ENCODE measurements at regions not wholly inside any gene's neighbourhood (a gene's known extent, or its start where the extent isn't known, plus 50 kb on each side); places are given as distances from the start of the nearest gene placed in this dataset.
"Not testable (repeated sequence)": the region's sequence is repeated elsewhere in the genome, so short reads cannot be mapped to it uniquely, and the experiment has no call there.

- no peaks in the 10 kb centered on the region for H3K9me3 ChIP-seq (ENCODE audit: low read length)
- H3K36me3 ChIP-seq (ENCODE audit: insufficient read depth, low read length) = no peaks in the 10 kb centered on the region
- ChIA-PET CTCF (ENCODE audit: unreplicated experiment) (no interaction called here), POLR2A (interaction anchor here (0.6 kb wide), 1 partner anchor 138 kb away, joined by 3 read pairs; no protein-coding TSS in a partner anchor)
- no TSS peak for BruUV-seq (replicated peaks)
- H3K4me3 ChIP-seq (ENCODE audit: low read depth, low read length, poor library complexity, severe bottlenecking) = no peak overlapping the region
- no peaks in the 10 kb centered on the region for H4K20me1 ChIP-seq (ENCODE audit: insufficient read depth, low read length)
- peak overlapping the region; percentile 19 for H3K4me2 ChIP-seq (ENCODE audit: low read length)
- intact Hi-C loops (cut with micrococcal nuclease; ENCODE audit: unreplicated experiment) = no loop called here
- peaks cover 12% of the 10 kb centered on the region for H3K4me1 ChIP-seq (ENCODE audit: insufficient read depth, low read length, poor library complexity, severe bottlenecking)
- no peak overlapping the region for H3K27ac ChIP-seq (ENCODE audit: low read depth, low read length, poor library complexity, severe bottlenecking)
- no peak for DNase-seq (ENCODE audit: low spot score)
- peak overlapping the region; percentile 78 for H2AFZ ChIP-seq (ENCODE audit: low read length)
- no peaks in the 10 kb centered on the region for H3K9me2 ChIP-seq (ENCODE audit: insufficient read depth, low read length)
- no peaks in the 10 kb centered on the region for H3K79me2 ChIP-seq (ENCODE audit: insufficient read depth, low read depth, low read length)
- TF ChIP-seq CTCF (conservative IDR thresholded peaks at IDR 0.05; ENCODE audit: low read length) (no peak), EZH2phosphoT487 (IDR thresholded peaks at IDR 0.05; ENCODE audit: borderline replicate concordance, low read depth, low read length) (no peak)
Measured at GRCh38 chr2:131641414-131642206, 113.9 kb downstream of the CCDC74A start.

GRCh38 chr2:131643180-131643579 is 115.5 kb downstream of the CCDC74A start:
- H3K27ac ChIP-seq (ENCODE audit: low read depth, low read length, poor library complexity, severe bottlenecking); CTCF ChIA-PET (ENCODE audit: unreplicated experiment); H3K36me3 ChIP-seq (ENCODE audit: insufficient read depth, low read length); H3K4me2 ChIP-seq (ENCODE audit: low read length); H3K79me2 ChIP-seq (ENCODE audit: insufficient read depth, low read depth, low read length); H4K20me1 ChIP-seq (ENCODE audit: insufficient read depth, low read length); H3K4me3 ChIP-seq (ENCODE audit: low read depth, low read length, poor library complexity, severe bottlenecking); H3K9me3 ChIP-seq (ENCODE audit: low read length); intact Hi-C loops (cut with micrococcal nuclease; ENCODE audit: unreplicated experiment); BruUV-seq (replicated peaks); H3K9me2 ChIP-seq (ENCODE audit: insufficient read depth, low read length); DNase-seq (ENCODE audit: low spot score); H2AFZ ChIP-seq (ENCODE audit: low read length): not testable (repeated sequence)
- POLR2A ChIA-PET = interaction anchor here (0.6 kb wide), 1 partner anchor 601 kb away, joined by 3 read pairs; no protein-coding TSS in a partner anchor
- peaks cover 12% of the 10 kb centered on the region for H3K4me1 ChIP-seq (ENCODE audit: insufficient read depth, low read length, poor library complexity, severe bottlenecking)

- Histone ChIP-seq H2AFZ (ENCODE audit: low read length) (no peak overlapping the region), H3K4me3 (ENCODE audit: low read depth, low read length, poor library complexity, severe bottlenecking) (no peak overlapping the region), H3K27ac (ENCODE audit: low read depth, low read length, poor library complexity, severe bottlenecking) (no peak overlapping the region), H3K79me2 (ENCODE audit: insufficient read depth, low read depth, low read length) (no peaks in the 10 kb centered on the region), H3K36me3 (ENCODE audit: insufficient read depth, low read length) (no peaks in the 10 kb centered on the region), H3K9me3 (ENCODE audit: low read length) (no peaks in the 10 kb centered on the region), H3K9me2 (ENCODE audit: insufficient read depth, low read length) (no peaks in the 10 kb centered on the region), H3K4me2 (ENCODE audit: low read length) (no peak overlapping the region), H3K4me1 (ENCODE audit: insufficient read depth, low read length, poor library complexity, severe bottlenecking) (peaks cover 12% of the 10 kb centered on the region), H4K20me1 (ENCODE audit: insufficient read depth, low read length) (no peaks in the 10 kb centered on the region)
- BruUV-seq (replicated peaks) = no TSS peak
- ChIA-PET POLR2A (no interaction called here), CTCF (ENCODE audit: unreplicated experiment) (no interaction called here)
- TF ChIP-seq CTCF (conservative IDR thresholded peaks at IDR 0.05; ENCODE audit: low read length) (no peak), EZH2phosphoT487 (IDR thresholded peaks at IDR 0.05; ENCODE audit: borderline replicate concordance, low read depth, low read length) (no peak)
- intact Hi-C loops (cut with micrococcal nuclease; ENCODE audit: unreplicated experiment) = no loop called here
- no peak for DNase-seq (ENCODE audit: low spot score)
Measured at GRCh38 chr2:131645177-131645765, 117.6 kb downstream of the CCDC74A start.

GRCh38 chr2:131646220-131646619 is 118.5 kb downstream of the CCDC74A start:
- H3K4me3 ChIP-seq (ENCODE audit: low read depth, low read length, poor library complexity, severe bottlenecking); H3K36me3 ChIP-seq (ENCODE audit: insufficient read depth, low read length); H3K4me2 ChIP-seq (ENCODE audit: low read length); H3K9me2 ChIP-seq (ENCODE audit: insufficient read depth, low read length); H3K27ac ChIP-seq (ENCODE audit: low read depth, low read length, poor library complexity, severe bottlenecking); H2AFZ ChIP-seq (ENCODE audit: low read length); H3K9me3 ChIP-seq (ENCODE audit: low read length); POLR2A ChIA-PET; DNase-seq (ENCODE audit: low spot score); CTCF ChIA-PET (ENCODE audit: unreplicated experiment); BruUV-seq (replicated peaks); H3K79me2 ChIP-seq (ENCODE audit: insufficient read depth, low read depth, low read length); H3K4me1 ChIP-seq (ENCODE audit: insufficient read depth, low read length, poor library complexity, severe bottlenecking); intact Hi-C loops (cut with micrococcal nuclease; ENCODE audit: unreplicated experiment); H4K20me1 ChIP-seq (ENCODE audit: insufficient read depth, low read length): not testable (repeated sequence)
